GM19239 (cell line): ENCODE measurements at regions not wholly inside any gene's neighbourhood (a gene's known extent, or its start where the extent isn't known, plus 50 kb on each side); places are given as distances from the start of the nearest gene placed in this dataset.
"Not testable (repeated sequence)": the region's sequence is repeated elsewhere in the genome, so short reads cannot be mapped to it uniquely, and the experiment has no call there.

ENCODE experiments used
- DNase-seq: peaks from one replicate; pipeline ENCODE4 v3.0.0; 2011; ENCODE audit warnings: low spot score; ENCODE audit not compliant: insufficient read length
- FAIRE-seq: peaks from 2 replicates; lab custom pipeline; 2011; peaks lifted over from hg19 to GRCh38; lab: Jason Lieb, UNC

DNA sequence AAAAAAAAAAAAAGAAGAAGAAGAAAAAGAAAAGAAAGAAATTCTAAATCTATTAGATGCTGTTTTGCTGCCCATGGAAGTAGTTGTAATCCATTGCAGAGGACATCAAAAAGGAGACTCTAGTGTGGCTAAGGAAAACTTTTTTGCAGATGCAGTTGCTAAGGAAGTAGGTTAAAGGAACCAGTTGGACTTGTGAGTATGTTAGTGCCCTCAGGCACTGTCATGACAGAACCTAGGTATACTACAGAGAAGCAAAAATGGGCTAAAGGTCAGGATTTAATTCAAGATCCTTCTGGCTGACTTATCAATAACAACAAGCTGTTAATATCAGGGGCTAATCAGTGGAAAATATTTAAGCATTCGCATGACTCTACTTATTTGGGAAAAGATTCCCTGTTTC lies 1571.6 kb upstream of the FLRT2 start:
- DNase-seq (no peak), FAIRE-seq (no peak)

- no peak for DNase-seq
- no peak for FAIRE-seq
Observed at GRCh38 chr14:83960832-83961512, 1569.0 kb upstream of the FLRT2 start.

- FAIRE-seq (no peak), DNase-seq (no peak)
Observed at GRCh38 chr14:83969998-83970397, 1559.9 kb upstream of the FLRT2 start.

- no peak for DNase-seq
- FAIRE-seq, result no peak
Observed at GRCh38 chr14:83972631-83973030, 1557.3 kb upstream of the FLRT2 start.

DNA sequence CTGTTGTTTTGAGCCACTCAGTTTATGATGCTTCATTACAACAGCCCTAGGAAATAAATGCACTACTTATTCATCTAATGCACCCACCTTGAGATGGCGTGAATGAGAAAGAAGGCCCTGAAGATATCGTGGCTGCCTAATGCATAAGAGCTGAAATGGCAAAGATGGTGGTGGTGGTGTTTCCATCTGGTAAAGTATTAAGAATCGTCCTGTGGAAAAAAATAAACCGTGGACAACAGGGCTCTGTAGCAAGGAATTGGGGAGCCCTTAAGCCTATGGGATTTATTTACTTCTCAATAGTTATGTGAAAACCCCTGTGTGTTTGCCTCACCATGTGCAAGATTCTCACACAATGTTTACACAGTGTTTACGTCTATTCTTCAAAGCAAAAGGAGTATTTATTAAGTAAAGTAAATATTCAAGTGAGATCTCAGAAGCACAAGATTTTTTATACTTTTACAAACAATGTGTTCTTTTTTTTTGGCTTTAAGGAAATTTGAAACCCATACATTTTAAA lies 1555.2 kb upstream of the FLRT2 start:
- no peak for FAIRE-seq
- DNase-seq, result no peak

DNA sequence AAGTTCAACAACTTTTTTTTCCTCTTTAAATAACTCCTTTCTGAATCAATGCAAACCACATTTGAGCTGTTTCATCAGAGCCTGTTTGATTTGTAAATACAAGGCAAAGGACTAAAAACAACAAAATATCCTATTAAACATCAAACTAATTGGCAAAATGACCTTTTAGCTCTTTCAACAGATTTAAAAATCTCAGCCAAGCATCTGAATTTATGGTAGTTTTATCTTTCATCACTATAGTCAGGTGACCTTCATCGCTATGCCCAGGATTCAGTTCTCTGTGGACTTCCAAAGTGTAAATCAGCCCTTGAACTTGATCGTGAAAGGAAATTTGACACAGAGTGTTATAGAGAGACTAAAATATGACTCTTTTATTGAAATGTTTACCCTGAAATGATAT lies 1554.5 kb upstream of the FLRT2 start:
- FAIRE-seq (no peak), DNase-seq (no peak)

DNA sequence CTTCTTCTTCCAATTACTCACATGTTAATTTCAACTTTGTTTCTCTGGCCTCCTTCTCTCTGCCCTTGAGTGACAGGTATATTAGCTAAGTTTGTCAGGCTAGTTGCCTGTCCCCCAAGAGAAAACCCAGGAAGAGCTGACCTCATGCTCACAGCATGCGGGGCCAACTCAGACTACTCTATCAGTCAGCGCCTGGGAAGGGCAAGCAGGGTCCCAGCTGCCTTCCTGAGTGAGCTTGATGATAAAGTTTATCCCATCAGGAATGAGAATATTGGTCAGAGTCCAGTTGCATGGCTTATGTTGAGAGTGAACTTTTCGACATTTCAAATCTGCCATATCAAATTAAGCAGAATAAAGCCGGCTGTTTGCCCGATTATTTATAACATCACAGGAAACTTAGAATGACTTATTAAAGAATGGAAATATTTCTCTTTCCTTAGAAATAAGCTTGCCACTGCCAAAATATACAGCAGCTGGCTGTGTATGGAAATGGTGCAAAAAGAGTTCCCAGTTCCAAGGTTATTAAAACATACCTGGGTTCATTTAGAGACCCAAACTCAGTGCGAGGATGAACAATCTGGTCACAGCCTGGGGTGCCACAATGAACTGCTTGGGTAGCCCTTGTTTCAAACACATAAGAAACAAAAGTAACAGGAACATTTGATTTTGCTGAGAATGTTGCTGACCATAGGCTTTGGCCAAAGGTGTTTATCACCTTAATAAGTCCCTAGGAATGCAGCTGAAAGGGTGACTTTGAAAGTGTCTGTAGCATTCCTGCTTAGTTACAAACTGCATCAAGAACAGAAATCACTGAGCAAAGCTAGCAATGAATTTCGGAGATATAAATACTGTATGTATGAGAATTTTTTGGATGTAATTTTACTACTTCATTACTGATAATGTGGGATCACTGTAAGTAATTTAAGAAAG lies 1553.8 kb upstream of the FLRT2 start:
- FAIRE-seq, result no peak
- DNase-seq, result no peak

DNA sequence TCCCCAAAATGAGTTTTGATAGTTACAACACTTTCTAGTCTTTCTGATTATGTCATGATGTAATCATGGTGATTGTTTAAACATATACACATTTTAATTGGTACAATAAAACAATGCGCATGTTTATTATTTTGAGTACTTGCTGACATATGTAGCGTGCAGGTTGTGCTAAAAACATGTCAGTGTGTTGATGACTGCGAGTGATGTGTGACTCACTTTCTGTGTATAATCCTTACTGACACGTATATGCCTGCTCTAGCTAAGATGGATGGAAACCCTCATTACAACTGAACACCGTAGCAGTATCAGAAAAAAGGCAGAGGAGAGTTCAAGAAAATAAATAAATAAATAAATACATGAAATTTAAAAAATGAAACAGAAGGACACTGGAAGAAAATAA lies 1552.4 kb upstream of the FLRT2 start:
- FAIRE-seq (no peak), DNase-seq (no peak)

- not testable (repeated sequence) for DNase-seq, FAIRE-seq
Observed at GRCh38 chr14:83981676-83982258, 1548.2 kb upstream of the FLRT2 start.

- DNase-seq, result no peak
Observed at GRCh38 chr14:83988275-83988674, 1541.7 kb upstream of the FLRT2 start.

GRCh38 chr14:83991666-83992065 lies 1538.3 kb upstream of the FLRT2 start:
- FAIRE-seq (no peak), DNase-seq (no peak)

More at GRCh38 chr14:83988275-83988674, 1541.7 kb upstream of the FLRT2 start:
- FAIRE-seq, result no peak

- DNase-seq (no peak), FAIRE-seq (no peak)
Observed at GRCh38 chr14:83992857-83993256, 1537.1 kb upstream of the FLRT2 start.

GRCh38 chr14:83993545-83993944 lies 1536.4 kb upstream of the FLRT2 start:
- no peak for FAIRE-seq
- DNase-seq, result no peak

DNA sequence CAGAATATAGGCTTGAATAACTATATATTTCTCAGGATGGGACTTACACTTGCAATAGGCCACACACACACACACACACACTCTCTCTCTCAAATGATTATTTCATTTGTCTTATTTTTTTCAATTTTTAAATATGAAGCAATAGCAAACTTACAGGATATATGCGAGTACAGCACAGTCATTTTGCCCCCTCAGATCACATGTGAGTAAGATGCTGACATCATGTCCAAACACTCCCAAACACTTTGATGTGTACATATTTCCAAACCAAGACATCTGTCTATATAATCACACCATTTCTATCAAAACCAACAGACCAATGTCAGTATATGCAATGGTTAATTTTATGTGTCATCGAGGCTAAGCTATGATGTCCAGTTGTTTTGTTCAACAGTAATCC lies 1535.9 kb upstream of the FLRT2 start:
- DNase-seq, result no peak
- FAIRE-seq, result no peak

DNA sequence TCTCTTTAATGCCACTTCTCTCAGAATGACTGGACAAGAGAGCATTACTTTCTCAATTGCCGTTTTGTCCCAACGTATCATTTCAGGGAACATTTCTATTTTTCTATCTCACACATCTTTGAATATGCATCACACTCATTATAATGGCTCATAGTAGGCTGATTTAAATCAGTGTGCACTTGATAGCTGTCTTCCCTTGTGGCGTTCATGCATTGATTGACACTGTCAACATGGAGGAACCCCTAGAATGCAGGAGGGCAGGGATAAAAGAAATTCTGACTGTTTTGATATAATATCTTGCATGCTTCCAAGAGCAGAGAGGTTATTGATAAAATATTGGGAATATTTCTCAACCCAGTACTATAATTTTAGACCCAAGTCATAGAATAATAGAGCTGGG lies 1528.9 kb upstream of the FLRT2 start:
- no peak for DNase-seq
- FAIRE-seq, result no peak

DNA sequence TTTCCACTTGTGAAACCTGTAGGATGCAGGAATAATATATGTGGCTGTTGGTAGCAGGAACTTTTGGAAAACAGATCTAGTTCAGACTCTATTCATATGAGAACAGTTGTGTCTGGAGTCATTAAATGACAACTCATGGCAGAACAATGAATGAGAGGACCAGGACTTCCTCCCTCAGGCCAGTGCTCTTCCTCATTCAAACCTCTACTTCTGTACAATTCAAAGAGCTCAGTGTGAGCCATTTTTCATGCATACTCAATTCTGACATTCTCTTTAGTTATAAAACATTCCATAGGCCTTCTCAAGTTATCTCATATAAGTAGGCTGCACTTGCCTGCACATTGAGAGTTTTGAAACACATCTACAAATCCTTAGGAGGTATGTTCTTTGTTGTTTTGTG lies 1526.6 kb upstream of the FLRT2 start:
- DNase-seq (no peak), FAIRE-seq (no peak)

- DNase-seq, result no peak
- no peak for FAIRE-seq
Observed at GRCh38 chr14:84006643-84007155, 1523.2 kb upstream of the FLRT2 start.

DNA sequence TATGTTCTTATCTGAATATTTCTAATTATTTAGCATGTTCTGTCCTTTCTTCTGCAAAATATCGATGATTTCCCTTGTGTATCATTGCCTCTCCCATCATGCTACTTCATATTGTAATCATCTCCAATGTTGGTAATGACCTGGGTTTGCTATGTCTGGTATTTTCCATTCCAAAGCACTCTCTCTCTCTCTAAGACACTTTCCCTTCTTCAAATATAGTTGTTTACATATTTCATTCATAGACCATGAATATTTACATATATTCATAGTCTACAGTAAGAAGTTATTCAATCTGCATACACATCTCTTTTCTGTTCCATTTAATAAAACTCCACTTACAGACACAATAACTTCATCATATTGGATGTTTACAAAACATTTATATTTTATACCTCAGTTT lies 1516.5 kb upstream of the FLRT2 start:
- FAIRE-seq, result no peak
- DNase-seq, result no peak

DNA sequence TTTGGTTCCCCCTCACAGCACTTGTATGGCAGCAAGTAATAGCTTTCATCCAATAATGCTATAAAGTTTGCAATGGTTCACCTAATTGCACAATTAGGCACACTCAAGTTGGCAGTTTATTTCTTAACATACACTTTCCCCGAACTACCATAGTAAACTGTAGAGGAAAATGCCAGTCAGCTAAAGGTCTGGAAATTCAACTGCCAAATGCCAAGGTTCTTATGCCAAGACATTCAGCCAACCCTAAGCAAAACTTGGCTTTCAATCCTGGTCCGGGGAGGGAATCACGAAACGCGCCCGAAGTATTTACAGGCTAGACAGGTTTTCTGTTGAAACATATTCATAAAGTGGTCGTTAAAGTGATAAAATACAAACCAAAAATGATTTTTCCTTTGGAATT lies 1512.4 kb upstream of the FLRT2 start:
- no peak for DNase-seq
- no peak for FAIRE-seq

GRCh38 chr14:84021433-84021832 lies 1508.5 kb upstream of the FLRT2 start:
- DNase-seq (no peak), FAIRE-seq (no peak)
